Hindlimb muscle (tissue), 1 donor: ENCODE measurements at regions not wholly inside any gene's neighbourhood (a gene's known extent, or its start where the extent isn't known, plus 50 kb on each side); places are given as distances from the start of the nearest gene placed in this dataset.
"Not testable (repeated sequence)": the region's sequence is repeated elsewhere in the genome, so short reads cannot be mapped to it uniquely, and the experiment has no call there.

Source experiments
- DNase-seq: peaks from one replicate; pipeline ENCODE4 v3.0.0-alpha.2; 2013

DNA sequence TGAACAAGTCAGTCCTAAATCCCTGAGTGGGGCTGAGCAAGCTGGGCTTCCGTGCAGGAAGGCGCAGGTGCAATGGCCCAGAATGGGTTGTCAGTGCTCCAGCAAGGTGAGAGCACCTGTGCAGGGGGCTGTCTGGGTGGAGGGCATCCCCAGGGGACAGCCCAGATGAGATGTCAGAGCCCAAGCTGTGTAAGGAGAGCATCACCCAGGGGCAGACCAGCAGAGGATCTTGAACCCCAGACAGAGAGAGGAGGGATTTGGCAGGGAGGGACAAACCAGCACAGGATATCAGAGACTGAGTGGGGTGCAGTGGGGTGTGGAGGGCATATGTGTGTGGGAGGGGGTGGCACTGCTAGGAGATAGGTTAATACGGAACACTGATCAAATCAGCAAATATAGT is 114.9 kb upstream of the TMEM45B start:
- no peak for DNase-seq

DNA sequence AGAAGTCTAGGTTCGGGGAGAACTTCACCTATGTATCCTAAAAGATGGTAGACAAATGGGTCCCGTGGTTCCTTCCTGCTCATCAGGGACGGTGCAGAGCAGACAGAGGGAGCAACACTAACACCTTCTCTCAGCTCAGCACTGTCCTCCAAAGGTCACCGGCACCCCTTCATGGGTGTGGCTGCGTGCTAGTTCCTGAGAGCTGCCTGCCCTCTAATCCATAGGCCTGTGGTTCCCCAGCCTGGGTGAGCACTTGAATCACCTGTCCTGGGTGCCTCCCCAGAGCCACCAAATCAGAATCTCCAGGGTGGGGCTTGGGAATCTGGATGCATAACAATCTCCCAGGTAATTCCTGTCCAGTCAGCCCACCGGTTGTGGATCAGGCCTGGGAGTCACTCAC is 113.9 kb upstream of the TMEM45B start:
- no peak for DNase-seq

DNA sequence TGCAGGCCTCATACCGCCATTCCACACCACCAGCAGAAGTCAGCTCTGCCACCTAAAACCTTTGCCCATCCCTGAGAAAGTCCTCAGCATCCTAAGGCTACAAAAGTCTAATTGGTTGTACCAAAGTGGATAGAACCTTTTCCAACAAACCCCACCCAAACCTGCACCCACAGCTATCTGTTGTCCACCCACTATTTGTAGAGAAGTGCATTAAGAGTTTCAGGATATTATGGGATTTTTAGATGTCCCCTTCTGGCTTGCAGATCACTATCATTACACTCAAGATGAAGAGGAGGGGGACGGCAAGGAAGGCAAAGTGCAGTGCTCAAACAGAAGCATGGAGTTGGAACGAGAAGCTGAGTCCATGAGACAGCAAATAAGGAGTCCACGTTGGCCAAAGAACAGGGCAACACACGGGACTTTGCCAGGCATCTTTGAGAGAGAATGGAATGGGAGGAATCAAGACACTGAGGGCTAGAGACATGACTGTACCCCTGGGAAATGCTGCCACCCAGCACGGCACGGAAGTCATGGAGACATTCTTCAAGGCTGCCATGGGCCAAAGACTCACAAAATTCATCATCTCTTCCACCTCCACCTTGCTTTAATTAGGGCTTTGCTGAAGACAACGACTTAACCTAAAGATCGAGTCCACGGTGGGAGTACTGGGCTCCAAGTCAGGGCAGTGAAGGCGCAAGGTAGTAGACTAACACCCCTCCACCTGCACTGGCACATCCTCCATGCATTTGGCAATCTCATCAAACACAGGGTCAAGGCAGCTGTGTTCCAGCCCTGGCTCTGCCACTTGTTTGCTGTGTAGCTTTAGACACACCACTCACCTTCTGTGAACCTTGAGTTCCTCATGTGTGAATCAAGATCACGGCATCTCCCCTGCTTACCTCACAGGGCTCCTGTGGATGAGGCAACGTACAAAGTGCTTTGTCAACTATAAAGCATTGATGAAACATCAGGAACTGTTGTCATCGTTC is 112.9 kb upstream of the TMEM45B start:
- DNase-seq, result no peak

DNA sequence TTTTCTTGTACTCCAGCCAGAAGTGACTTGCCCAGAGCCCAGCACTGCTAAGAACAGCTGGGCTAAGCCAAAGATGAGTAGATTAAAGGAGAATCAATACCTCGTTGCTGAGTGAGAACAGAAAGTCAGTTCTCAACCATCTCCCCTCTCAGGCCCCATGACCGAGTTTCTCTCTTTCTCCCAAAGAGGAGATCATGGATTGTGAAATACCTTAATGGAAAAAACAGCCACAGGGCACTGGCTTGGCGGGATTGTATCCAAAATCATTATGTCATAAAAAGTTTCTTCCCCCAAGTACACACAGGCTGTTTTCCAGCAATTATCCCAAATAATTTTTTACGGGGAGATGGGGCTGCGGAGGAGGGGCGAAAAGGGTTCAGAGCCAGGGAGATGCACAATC is 111.8 kb upstream of the TMEM45B start:
- DNase-seq, result peak; percentile 31

DNA sequence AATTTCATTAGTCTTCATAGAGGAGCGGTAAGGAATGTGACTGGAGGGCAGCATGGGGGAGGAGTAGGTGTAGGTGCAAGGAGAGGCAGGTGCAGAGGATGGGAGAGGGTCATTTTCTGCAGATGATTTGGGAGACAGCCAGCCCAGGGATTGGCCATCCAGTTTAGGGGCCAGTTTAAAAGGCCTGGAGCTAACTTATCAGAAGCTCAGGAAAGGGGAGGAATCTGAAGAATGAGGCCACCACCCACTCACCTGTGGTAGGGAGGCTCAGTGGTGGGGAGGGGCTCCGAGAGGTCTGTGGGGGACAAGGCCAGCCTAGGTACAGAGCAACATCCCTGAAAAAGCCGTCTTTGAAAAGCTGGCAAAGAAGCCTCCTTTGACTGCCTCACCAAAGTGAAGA is 110.8 kb upstream of the TMEM45B start:
- DNase-seq, result no peak

DNA sequence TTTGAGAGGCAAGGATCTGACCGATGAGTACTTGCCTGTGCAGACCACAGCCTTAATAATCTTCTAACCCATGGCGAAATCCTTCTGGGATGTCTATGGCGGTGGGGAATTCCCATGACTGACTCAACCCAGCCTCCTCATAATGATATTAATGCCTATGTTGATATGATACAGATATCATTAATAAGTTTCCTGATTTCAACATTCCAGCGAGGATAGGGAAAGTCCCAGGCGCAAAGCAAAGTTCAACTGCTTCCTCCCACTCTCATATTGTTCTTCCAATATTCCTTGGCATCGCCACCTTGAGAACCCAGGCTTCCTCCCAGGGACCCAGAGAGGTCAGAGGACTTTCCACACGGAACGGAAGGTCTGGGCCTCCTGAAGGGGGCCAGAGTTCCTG is 110.3 kb upstream of the TMEM45B start:
- no peak for DNase-seq

DNA sequence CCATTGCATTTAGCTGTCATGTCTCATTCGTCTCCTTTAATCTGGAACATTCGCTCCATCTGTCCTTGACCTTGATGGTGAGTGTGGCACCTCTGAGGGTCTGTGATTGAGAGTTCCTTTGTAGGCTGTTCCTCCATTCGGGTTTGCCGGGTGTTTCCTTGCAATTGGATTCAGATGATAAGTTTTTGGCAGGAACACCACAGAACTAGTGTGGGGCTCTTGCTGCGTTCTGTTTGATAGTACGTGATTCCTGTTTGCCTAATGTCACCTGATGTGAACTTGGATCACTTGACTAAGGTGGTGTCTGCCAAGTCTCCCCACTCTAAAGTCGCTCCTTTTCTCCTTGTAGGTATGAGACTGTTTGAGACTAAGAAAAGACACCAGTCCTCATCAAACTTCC is 109.7 kb upstream of the TMEM45B start:
- DNase-seq, result no peak

DNA sequence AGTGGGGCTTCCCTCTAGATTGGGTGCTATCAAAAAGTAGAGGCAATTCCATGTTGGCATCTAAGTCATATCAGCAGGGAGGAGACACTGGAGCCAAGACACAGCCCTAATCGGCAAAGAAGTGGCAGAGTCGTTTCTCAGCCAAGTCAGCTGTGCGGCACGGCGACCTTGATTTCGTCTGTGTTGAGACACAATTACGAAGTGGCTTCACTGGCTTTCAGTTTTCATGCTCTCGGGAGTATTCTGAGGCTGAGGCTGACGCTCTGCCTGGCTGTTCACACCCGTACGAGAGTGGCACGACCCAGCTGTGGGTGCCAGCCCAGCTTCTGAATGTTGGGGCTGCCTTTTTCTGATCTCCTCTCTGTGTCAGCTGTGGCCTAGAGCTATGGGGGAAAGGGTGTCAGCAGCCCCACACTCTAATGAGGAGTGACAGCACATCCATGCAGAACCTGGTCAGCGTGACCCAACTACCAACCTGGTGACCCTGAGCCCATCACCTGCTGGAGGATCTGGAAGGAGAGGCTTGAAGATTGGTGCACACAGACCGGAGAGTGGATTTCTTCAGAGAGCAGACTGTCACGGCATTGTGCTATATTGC is 105.7 kb upstream of the TMEM45B start:
- no peak for DNase-seq

DNA sequence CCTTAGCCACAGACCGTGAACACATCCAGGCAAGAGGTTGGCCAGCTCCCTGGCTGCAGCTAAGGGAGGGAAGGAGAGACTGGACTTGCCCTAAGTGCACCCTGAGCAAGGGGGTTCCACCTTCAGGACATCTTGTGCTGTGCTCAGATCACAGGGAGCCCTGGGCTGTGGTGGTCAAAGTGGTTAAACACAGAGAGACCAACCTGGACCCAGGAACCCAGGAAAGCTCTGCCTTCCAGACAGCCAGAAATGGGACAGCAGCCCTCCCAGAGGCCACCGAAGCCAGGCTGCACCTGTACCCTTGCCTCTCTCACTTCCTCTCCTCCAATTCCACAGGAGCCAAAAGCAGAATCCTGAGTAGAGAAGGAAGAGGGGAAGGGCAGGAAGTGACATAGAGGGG is 105.2 kb upstream of the TMEM45B start:
- no peak for DNase-seq

DNA sequence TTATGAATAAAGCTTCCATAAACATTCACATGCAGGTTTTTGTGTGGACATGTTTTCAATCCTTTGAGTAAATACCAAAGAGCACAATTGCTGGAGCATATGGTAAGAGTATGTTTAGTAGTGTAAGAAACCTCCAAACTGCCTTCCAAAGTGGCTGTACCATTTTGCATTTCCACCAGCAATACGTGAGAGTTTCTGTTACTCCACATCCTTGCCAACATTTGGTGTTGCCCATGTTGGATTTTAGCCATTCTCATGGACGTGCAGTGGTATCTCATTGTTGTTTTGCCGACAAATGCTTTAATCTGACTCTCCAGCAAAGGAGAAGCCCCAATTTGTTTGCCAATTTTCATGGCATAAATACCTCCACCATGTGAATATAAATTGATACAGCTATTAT is 103.9 kb upstream of the TMEM45B start:
- no peak for DNase-seq

DNA sequence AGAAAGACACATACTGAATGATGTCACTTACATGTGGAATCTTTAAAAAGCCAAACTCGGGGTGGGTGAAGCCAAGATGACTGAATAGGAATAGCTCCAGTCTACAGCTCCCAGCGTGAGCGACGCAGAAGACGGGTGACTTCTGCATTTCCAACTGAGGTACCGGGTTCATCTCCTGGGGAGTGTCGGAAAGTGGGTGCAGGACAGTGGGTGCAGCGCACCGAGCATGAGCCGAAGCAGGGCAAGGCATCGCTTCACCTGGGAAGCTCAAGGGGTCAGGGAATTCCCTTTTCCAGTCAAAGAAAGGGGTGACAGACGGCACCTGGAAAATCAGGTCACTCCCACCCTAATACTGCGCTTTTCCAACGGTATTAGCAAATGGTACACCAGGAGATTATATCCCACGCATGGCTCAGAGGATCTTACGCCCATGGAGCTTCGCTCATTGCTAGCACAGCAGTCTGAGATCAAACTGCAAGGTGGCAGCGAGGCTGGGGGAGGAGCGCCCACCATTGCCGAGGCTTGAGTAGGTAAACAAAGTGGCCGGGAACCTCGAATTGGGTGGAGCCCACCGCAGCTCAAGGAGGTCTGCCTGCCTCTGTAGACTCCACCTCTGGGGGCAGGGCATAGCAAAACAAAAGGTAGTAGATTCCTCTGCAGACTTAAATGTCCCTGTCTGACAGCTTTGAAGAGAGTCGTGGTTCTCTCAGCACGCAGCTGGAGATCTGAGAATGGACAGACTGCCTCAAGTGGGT is 103.0 kb upstream of the TMEM45B start:
- not testable (repeated sequence) for DNase-seq

DNA sequence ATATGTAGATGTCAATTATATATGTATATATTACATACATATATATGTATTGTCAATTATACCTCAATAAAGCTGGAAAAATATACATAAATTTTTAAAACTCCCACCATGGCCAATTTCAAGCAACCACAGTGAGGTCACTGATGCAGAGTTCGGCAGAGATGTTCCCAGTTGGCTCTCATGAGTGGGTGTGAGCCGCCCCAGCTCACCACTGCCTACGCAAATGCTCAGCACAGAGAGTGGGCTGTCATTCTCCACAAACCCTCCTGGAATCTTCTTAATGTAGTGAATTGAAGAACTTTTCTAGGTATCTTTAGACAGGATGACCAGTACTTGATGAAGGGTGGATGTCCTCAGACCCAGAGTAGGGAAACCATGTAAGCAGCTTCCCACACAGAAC is 96.6 kb upstream of the TMEM45B start:
- DNase-seq, result no peak

DNA sequence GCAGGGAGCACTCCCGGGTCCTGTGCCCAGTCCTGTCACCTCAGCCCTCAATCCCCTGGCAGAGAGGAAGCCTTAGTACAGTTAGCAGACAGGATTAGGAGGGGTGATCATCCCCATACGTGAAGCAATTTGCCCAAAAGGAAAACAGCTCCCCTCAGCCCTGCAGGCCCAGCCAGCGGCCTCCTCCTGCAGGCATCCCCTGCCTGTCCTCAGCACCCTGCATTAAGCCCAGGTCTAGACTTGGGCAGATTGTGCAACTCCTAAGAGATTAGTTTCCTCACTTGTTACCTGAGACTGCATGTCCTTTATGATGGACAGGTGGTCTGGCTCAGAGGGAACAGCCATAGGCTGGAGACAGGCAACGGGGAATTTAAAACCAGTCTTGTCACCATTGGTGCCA is 95.5 kb upstream of the TMEM45B start:
- no peak for DNase-seq

DNA sequence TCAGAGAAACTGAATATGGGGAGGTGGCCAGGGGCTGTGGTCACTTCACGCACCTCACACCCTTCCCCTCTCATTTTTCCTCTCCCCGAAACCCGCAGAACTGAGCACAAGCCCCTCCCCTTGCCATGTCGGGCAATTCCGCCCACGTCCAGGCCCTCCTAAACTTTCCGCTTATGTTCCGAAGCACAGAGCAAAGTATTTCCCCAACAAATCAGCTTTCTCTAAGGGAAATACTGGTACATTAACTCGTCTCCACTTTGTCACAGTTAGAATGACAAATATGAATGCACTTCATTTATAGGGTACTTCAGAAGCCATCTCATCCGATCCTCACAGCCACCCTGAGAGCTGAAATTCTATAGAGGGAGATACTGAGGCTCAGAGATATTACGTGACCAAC is 94.7 kb upstream of the TMEM45B start:
- DNase-seq, result no peak

DNA sequence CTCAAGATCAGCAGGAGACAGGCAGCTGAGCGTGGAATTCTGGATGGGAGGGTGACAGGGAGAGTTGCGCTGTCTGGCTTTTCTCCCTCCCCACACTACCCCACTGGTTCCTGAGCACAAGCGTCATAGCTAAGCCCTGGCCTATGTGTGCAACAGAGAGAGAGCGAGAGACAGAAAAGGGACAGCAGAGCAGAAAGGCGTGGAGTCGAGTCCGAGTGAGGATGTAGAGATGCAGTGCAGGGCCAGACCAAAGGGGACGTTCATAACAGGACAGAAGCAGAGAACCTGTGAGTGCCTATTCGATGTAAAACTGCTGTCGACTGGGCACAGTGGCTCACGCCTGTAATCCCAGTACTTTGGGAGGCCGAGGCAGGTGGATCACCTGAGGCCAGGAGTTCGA is 94.0 kb upstream of the TMEM45B start:
- no peak for DNase-seq

DNA sequence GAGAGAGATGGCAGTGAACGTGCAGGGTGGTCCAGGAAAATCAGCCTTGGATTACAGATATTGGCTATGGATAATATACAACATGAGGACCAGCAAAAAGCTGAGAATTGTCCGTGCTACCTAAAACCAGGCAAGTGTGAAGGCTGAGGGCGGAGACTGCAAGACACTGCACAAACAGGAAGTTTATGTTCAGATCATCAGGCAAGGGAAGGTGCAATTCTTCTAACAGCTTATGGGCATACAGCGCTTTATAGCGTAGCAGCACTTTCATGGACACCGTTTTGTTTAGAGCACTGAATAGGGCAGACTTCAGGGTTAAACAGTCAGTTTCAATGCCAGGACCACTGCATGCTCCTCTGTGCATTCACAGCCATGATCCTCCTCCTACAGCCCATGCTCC is 93.1 kb upstream of the TMEM45B start:
- no peak for DNase-seq

DNA sequence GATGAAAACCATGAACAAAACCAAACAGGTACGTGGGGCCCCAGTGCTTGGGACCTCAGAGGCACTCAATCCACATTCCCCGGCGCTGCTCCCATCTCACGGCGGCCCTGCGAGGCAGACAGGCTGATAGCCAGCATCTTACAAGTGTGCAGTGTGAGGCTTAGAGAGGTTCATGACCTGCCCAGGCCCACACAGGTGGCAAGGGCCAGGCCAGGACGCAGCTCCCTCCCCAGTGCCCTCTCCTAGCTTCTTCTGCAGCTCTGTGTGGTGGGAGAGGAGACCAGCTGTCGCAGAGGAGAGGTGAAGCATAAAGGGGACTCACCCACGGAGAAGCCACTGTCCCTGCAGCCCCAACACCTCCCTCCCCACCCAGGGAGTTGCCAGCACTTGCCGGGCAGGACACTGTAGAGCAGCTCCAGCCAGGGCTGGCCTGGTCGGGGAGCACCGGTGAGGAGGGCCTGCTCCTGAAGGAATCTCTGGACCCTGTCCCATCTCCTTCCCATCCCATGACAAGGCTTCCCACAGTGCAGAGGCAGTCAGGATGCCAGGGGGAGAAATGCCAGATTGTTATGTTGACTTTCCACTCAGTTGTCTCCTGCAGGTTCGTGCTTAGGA is 92.4 kb upstream of the TMEM45B start:
- no peak for DNase-seq

DNA sequence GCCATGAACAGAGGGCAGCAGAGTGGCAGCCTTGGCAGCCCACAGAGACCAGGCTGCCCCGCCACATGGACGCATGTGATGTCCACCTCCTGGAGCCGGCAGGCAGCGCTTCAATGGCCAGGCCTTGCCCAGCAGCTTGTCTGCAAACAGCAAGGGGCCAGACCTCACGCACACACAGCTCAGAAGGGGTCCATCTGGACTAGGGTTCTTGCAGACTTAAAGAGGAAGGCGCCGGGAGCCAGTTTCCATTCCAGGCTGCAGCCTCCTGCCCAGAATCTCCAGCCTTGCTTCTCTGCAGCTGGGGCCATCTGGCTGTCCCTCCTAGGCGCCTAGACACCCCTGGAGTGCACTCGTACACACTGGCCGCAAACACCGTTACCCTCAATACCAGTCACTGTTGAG is 91.9 kb upstream of the TMEM45B start:
- no peak for DNase-seq

DNA sequence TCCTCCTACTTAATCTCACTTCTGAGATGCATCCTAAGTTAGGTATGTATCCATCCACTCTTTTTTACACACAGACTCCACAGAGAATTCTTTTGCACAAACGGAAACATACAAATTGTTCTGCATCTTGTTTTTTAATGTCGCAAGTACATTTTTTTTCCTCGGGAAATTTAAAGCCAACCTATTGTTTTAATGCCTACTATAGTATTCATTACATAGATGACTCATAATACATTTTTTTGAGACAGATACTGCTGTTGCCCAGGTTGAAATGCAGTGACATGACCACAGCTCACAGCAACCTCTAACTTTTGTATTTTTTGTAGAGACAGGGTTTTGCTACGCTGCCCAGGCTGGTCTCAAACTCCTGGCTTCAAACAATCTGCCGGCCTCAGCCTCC is 90.8 kb upstream of the TMEM45B start:
- no peak for DNase-seq

DNA sequence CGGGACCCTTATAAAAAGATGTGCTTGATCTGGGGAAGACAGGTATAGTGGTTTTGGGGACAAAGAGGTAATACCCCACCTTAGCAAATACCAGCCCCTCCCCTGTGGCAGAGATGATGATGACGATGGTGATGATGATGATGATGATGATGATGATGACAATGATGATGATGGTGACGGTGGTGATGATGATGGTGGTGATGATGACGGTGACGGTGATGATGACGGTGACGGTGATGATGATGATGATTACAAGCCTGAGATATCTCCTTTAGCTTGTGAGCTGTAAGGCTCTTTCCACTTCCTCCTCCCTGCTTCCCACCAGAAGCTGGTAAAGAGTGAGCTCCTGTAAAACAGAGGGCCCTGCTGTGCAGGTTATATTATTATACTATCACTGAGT is 89.5 kb upstream of the TMEM45B start:
- no peak for DNase-seq

DNA sequence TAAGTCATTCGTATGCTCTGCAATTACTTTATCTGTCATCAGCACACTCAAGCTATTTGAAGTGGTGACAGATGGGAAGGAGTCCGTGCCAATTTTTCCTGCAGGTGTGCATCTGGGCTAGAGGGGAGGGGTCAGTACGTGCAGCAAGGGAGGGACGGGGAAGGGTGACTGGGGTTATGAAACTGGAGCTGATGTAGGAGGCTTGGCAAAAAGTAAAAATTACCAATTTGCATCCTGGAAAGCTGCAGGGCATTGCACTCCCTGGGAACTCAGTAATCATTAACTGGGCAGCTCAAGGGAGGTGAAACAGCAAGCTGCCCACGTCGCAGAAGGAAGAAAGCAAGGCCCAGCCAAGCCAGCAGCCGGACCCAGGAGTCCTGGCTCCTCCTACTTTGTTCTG is 87.1 kb upstream of the TMEM45B start:
- DNase-seq, result no peak

DNA sequence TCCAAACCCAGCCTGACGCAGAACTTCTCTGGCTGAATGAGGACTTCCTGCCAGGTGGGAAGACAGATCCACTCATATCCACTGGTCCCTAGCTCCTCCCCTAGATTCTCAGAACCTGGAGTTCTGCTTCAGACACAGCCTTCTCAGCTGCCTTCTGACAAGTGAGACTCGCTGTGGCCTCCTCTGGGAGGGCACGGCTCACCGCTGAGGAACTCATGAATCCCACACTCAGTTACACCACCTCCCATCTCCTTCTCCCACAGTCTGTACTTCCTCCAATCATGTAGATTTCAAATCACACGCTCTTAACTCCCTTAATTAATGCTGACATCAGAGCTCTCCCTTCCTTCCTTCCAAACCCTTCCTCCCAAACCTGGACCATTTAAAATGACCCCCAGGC is 86.4 kb upstream of the TMEM45B start:
- no peak for DNase-seq

DNA sequence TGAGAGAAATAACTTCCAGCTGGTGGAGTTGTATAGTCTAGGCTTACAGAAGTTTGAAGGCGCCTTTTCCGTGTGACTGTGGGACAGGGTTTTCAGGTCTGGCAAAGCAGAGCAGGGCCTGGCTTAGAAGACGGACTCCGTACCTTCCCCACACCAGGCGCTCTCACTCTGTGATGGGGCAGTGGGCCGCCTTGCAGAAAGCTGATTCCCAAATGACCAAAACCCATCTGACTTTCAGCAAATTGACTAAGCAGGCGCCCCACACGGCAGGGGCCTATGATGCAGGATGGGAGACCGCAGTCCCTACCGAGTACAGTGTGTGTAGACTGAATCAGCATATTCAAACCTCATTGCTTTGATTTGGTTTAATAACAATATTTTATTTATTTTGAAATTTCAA is 85.8 kb upstream of the TMEM45B start:
- no peak for DNase-seq
